GM18508 (cell line): ENCODE measurements at regions not wholly inside any gene's neighbourhood (a gene's known extent, or its start where the extent isn't known, plus 50 kb on each side); places are given as distances from the start of the nearest gene placed in this dataset.

Experiments
- ATAC-seq: cut with Tn5 transposase; IDR thresholded peaks from one replicate; pipeline ENCODE4 v1.9.1; 2021; ENCODE audit warnings: moderate number of reproducible peaks; ENCODE audit not compliant: insufficient read depth, unreplicated experiment

- no peak for ATAC-seq
Observed at GRCh38 chr2:12416600-12416999, 300.1 kb upstream of the TRIB2 start.

- no peak for ATAC-seq
Observed at GRCh38 chr2:12417786-12418185, 298.9 kb upstream of the TRIB2 start.

- no peak for ATAC-seq
Observed at GRCh38 chr2:12419803-12420202, 296.9 kb upstream of the TRIB2 start.

GRCh38 chr2:12421046-12421445, 295.7 kb upstream of the TRIB2 start:
- ATAC-seq, result no peak

DNA sequence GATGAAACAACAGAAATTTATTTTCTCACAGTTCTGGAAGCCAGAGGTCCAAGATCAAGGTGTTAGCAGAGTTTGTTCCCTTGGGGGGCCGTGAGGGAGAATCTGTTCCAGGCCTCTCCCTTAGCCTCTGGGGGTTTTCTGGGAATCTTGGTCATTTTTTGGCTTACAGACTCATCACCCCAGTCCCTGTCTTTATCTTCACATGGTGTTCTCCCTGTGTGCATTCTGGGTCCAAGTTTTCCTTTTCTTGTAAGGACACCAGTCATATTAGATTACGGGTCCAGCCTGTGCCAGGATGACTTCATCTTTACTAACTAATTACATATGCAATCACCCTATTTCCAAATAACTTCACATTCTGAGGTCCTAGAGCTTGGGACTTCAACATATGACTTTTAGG, 292.5 kb upstream of the TRIB2 start:
- ATAC-seq, result no peak

- ATAC-seq, result no peak
Observed at GRCh38 chr2:12424809-12425208, 291.9 kb upstream of the TRIB2 start.

- ATAC-seq, result no peak
Observed at GRCh38 chr2:12428324-12428723, 288.4 kb upstream of the TRIB2 start.

DNA sequence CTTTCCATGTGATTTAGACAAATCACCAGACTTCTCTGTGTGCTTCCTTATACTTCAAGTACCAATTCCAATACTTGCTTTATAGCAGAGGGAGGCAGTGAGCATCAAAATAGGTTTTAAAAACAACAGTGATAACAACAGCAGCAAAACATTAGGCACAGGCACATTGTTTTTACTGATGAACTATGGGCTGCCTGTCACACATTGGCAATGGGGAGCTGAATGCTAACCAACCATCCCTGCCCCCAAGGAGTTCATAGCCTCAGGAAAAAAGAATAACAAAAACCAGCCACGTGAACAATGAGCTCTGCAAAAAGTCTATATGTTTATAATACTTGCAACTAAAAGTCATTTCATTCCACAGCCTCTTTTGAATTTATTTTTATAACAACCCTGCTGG, 287.9 kb upstream of the TRIB2 start:
- no peak for ATAC-seq

DNA sequence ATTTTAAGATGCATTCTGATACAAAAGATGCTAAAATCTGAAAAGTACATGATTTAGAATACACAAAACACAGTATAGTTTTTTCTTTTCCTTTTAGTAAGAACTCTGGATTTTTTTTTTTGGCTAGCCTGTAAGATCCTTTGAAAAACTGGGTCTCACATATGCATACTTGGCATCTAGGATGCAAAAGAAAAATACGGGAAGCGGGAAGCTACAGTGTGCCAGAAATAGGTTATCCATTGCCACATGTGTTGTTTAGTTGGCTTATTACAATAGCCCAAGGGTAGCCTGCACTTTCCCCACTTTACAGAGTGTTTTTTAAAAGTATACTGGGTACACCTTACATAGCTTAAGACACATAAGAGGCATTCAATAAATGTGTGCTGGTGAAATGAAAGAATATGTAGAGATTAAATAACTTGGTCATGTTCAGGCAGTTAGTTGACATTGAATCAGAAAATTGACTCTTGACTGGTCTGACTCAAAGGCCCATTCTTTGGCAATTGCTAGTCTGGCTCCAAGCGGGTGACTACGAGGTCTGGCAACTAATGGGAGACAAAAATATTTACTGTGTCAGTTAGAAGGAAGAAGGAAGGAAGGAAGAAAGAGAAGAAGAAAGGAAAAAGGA, 286.8 kb upstream of the TRIB2 start:
- no peak for ATAC-seq

GRCh38 chr2:12430407-12431133, 286.2 kb upstream of the TRIB2 start:
- ATAC-seq, result peak; percentile 99

DNA sequence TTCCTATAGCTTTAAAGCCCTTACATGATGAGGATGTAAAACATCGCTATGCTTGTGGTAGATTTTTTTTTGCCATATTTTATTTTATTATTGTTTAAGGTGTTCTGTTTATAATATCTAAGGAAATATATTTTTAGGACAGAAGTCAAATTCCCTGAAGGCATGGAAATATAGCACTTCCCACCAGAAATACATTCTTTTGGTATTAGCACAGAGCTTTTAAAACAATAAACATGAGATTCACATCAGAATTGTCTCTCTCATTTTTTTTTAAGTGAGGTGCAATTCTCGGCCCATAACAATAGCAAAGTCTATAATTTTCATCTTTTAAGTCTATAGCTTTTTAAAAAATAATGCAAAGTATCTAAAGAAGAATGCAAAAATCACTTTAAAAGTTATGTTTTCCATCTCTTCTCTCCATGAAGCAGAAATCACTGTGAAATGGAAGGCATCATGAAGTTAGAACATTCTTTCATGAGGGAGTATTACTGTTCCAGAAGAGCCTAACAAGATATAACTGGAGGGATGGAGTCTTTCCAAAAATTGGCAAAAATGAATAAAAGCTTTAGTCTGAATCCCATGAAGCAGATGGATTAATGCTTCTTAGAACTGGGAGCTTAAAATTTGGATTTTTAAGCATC, 283.6 kb upstream of the TRIB2 start:
- ATAC-seq, result no peak

GRCh38 chr2:12433626-12433990, 283.1 kb upstream of the TRIB2 start:
- ATAC-seq, result no peak

GRCh38 chr2:12434630-12435098, 282.1 kb upstream of the TRIB2 start:
- no peak for ATAC-seq

DNA sequence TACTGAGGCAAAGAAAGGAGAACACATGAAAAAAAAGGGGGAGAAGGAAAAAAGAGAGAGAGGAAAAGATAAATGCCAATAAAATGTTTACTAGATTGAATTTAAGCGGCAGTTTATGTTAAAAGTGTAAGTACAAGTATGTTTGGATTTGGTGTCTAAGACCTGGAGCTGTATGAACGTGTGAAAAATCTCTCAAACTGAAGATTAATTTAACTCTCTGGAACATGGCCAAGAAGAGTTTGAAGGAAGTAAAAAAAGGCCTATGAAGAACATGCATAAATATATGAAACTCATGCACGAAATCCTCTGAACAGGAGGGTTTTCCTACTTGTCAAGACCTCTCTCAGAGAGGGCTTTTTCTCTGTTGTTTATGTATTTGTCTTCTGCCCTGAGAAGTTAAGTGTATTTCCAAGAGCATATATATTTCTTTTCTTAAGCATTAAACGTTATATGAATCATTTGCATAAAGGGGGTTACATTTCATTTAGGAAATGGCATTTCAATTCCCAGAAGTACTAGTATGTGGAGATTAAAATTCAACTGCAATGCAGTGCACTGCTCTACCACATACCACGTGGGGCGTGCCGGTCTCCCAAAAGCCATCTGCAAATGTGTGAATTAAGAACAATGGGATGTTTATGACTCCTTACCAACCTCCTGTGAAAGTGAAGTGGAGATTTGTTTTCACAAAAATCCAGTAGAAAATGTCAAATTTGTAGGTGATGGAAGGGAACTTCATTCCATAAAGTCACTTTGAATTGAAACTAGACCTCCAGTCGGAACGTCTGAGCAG, 281.1 kb upstream of the TRIB2 start:
- ATAC-seq, result no peak

- no peak for ATAC-seq
Observed at GRCh38 chr2:12436483-12436882, 280.3 kb upstream of the TRIB2 start.

- no peak for ATAC-seq
Observed at GRCh38 chr2:12436935-12437561, 279.7 kb upstream of the TRIB2 start.

DNA sequence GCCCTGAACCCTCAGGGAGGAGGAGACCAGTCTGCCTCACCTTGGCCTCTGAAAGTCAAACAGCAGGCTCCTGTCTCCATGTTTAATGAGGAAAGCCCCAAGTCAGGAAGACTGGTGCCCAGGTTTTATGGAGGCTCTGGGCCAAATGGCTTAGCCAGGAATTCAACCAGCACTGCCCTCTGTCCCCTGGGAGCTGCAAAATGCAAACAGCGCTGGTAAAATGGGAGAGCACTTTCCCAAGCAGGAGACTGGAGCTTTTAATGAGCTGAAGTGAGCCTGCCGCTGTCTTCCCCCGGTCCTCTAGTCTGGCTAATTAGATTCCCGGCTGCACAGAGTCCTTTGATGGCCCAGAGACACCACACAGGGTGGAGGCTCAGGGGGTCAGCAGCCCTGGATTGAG, 276.0 kb upstream of the TRIB2 start:
- ATAC-seq, result no peak

- ATAC-seq, result no peak
Observed at GRCh38 chr2:12441750-12442475, 274.8 kb upstream of the TRIB2 start.

GRCh38 chr2:12442476-12442847, 274.3 kb upstream of the TRIB2 start:
- no peak for ATAC-seq
